Ishikawa (cell line): ENCODE measurements at regions not wholly inside any gene's neighbourhood (a gene's known extent, or its start where the extent isn't known, plus 50 kb on each side); places are given as distances from the start of the nearest gene placed in this dataset.

Experiments
- NFIC ChIP-seq: IDR thresholded peaks from 2 replicates; pipeline ENCODE4 v1.6.1; 2012
- RAD21 ChIP-seq: IDR thresholded peaks from 2 replicates; pipeline ENCODE4 v1.6.1; 2012; ENCODE audit warnings: low read depth
- REST ChIP-seq: IDR thresholded peaks from 2 replicates; pipeline ENCODE4 v1.6.1; 2012; ENCODE audit warnings: low read depth, mild to moderate bottlenecking

GRCh38 chr10:30774261-30774660 lies 144.7 kb upstream of the LYZL2 start:
- TF ChIP-seq NFIC (no peak), REST (no peak), RAD21 (no peak)
